Osteocyte (in vitro differentiated cells): ENCODE measurements at regions not wholly inside any gene's neighbourhood (a gene's known extent, or its start where the extent isn't known, plus 50 kb on each side); places are given as distances from the start of the nearest gene placed in this dataset.

ENCODE experiments used
- DNase-seq: peaks from one replicate; pipeline ENCODE4 v3.0.0; 2021; ENCODE audit warnings: mixed read lengths; ENCODE audit not compliant: unreplicated experiment; ENCODE audit errors: extremely low spot score
- H3K27ac Mint-ChIP-seq: one replicate; pipeline ENCODE4 v1.8.0; 2021; ENCODE audit warnings: mild to moderate bottlenecking, mixed read lengths; ENCODE audit not compliant: unreplicated experiment
- H3K27me3 Mint-ChIP-seq: one replicate; pipeline ENCODE4 v1.8.0; 2021; ENCODE audit warnings: mixed read lengths; ENCODE audit not compliant: unreplicated experiment
- H3K36me3 Mint-ChIP-seq: one replicate; pipeline ENCODE4 v1.8.0; 2021; ENCODE audit warnings: mixed read lengths; ENCODE audit not compliant: unreplicated experiment
- H3K4me1 Mint-ChIP-seq: one replicate; pipeline ENCODE4 v1.8.0; 2021; ENCODE audit warnings: mixed read lengths; ENCODE audit not compliant: unreplicated experiment
- H3K4me3 Mint-ChIP-seq: one replicate; pipeline ENCODE4 v1.8.0; 2021; ENCODE audit warnings: mild to moderate bottlenecking, moderate library complexity, mixed read lengths; ENCODE audit not compliant: unreplicated experiment
- H3K9me3 Mint-ChIP-seq: one replicate; pipeline ENCODE4 v1.8.0; 2021; ENCODE audit warnings: mixed read lengths; ENCODE audit not compliant: unreplicated experiment
- TF ChIP-seq, protein P1 (sequence below): fragments of 200-600 bp; sonication (generic); IDR thresholded peaks from 2 replicates; pipeline ENCODE4 v1.5.0; 2021; ENCODE audit warnings: antibody characterized with exemption, mild to moderate bottlenecking, moderate library complexity

DNA sequence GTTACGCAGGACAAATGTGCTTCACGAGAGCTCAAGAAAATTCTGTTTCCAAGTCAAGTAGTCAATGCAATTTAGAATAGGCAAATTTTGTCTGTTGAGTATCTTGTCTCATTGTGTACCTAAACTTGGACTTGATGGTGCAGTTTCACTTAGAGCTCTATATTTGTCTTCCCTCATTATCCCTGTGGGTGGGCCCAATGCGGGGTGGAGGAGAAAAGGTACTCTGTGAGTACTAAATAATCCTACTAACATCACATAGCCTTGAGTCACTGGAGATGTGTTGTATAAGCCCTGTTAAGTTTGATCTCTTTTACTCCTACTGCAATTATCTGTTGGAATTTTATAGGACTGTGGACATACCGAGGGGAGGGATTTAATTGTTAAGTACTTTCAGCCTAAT is 331.2 kb downstream of the METTL15 start:
- no peaks in the 10 kb centered on the region for H3K4me1 Mint-ChIP-seq
- no peaks in the 10 kb centered on the region for H3K27me3 Mint-ChIP-seq
- DNase-seq: no peak
- no peak overlapping the region for H3K4me3 Mint-ChIP-seq
- H3K9me3 Mint-ChIP-seq: no peaks in the 10 kb centered on the region
- no peaks in the 10 kb centered on the region for H3K36me3 Mint-ChIP-seq
- H3K27ac Mint-ChIP-seq: no peak overlapping the region
- TF ChIP-seq, protein P1, sequence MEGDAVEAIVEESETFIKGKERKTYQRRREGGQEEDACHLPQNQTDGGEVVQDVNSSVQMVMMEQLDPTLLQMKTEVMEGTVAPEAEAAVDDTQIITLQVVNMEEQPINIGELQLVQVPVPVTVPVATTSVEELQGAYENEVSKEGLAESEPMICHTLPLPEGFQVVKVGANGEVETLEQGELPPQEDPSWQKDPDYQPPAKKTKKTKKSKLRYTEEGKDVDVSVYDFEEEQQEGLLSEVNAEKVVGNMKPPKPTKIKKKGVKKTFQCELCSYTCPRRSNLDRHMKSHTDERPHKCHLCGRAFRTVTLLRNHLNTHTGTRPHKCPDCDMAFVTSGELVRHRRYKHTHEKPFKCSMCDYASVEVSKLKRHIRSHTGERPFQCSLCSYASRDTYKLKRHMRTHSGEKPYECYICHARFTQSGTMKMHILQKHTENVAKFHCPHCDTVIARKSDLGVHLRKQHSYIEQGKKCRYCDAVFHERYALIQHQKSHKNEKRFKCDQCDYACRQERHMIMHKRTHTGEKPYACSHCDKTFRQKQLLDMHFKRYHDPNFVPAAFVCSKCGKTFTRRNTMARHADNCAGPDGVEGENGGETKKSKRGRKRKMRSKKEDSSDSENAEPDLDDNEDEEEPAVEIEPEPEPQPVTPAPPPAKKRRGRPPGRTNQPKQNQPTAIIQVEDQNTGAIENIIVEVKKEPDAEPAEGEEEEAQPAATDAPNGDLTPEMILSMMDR: no peak

DNA sequence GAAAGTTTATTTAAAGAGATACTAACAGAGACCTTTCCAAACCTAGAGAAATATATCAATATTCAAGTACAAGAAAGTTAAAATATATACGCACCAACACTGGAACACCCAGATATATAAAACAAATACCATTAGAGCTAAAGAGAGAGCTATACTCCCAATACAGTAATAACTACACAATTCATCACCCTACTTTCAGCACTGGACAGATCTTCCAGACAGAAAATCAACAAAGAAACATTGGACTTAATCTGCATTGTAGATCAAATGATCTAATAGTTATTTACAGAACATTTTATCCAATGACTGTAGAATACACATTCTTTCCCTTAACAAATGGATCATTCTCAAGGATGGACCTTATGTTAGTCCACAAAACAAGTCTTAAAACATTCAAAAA is 311.9 kb downstream of the METTL15 start:
- Mint-ChIP-seq H3K27ac (no peak overlapping the region), H3K36me3 (no peaks in the 10 kb centered on the region), H3K4me3 (no peak overlapping the region), H3K9me3 (peaks cover 7% of the 10 kb centered on the region), H3K4me1 (no peaks in the 10 kb centered on the region), H3K27me3 (no peaks in the 10 kb centered on the region)
- TF ChIP-seq, protein P1: no peak
- no peak for DNase-seq

DNA sequence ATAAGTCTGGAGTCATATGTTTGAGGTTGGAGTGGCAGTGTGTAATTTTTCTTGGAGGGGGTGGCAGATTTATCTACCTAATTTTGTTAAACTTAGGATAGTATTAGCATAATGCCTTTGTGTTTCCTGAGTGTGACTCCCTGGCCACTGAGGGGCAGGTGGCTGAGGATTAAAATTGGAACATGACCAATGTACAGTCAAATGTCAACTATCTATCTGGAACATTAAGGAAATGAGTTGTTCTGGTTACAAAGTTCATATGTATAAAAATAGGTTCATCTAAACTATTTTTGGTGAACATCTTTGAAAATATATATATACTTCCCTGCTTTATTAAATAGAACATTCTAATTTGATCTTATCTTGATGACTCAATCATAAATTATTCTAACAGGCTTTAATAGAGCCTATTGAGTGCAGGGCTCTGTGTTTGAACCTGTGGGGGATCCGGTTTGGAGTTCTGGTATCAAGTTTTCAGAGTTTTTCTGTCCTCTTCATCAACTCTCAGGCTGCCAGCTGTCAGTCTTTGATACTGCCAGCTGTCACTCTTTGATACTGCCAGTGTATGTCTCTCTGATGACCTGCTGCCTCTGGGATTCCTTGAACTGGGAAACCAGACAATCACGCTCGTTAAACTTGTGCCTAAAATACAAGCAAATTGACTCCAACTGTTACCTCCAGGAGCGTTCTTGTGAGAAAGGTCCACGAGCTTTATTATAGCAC is 309.6 kb downstream of the METTL15 start:
- TF ChIP-seq, protein P1: no peak
- H3K36me3 Mint-ChIP-seq: no peaks in the 10 kb centered on the region
- peaks cover 6% of the 10 kb centered on the region for H3K9me3 Mint-ChIP-seq
- no peaks in the 10 kb centered on the region for H3K4me1 Mint-ChIP-seq
- H3K4me3 Mint-ChIP-seq: no peak overlapping the region
- H3K27ac Mint-ChIP-seq: no peak overlapping the region
- DNase-seq: no peak
- H3K27me3 Mint-ChIP-seq: no peaks in the 10 kb centered on the region

DNA sequence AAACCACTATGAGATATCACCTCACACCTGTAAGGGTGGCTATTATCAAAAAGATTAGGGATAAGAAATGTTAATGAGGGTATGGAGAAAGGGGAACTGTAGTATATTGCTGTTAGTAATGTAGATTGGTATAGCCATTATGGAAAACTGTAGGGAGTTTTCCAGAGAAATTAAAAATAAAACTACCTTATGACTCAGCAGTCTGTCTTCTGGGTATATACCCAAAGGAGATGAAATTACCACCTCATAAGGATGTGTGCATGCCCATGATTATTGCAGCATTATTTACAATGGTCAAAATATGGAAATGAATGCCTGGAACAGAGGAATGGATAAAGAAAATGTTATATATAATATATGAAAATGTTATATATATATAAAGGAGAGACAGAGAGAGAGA is 303.8 kb downstream of the METTL15 start:
- H3K36me3 Mint-ChIP-seq: no peaks in the 10 kb centered on the region
- no peaks in the 10 kb centered on the region for H3K27me3 Mint-ChIP-seq
- TF ChIP-seq, protein P1: no peak
- H3K9me3 Mint-ChIP-seq: no peaks in the 10 kb centered on the region
- no peak for DNase-seq
- no peak overlapping the region for H3K27ac Mint-ChIP-seq
- H3K4me3 Mint-ChIP-seq: no peak overlapping the region
- H3K4me1 Mint-ChIP-seq: no peaks in the 10 kb centered on the region

DNA sequence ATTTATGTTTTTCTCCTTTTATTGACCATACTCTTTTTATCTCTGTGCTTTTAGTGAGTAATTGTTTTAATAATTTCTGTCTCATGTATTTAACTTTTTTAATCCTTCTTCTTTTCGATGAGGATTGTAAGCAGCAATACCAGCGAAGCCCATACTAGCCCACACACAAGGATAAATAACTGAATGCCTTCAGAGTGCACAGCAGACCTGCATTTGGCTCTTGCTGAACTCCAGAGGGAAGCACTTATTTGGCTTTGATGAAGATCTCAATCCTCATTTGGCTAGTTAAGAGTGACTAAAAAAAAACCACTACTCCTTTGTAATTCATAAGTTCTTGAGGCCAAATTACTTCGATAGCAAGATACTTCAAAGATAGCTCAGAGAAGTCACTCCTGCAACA is 293.3 kb downstream of the METTL15 start:
- H3K36me3 Mint-ChIP-seq: no peaks in the 10 kb centered on the region
- no peak overlapping the region for H3K4me3 Mint-ChIP-seq
- H3K4me1 Mint-ChIP-seq: peaks cover 17% of the 10 kb centered on the region
- H3K27me3 Mint-ChIP-seq: no peaks in the 10 kb centered on the region
- TF ChIP-seq, protein P1: no peak
- no peaks in the 10 kb centered on the region for H3K9me3 Mint-ChIP-seq
- no peak for DNase-seq
- no peak overlapping the region for H3K27ac Mint-ChIP-seq
